RWPE2 (cell line): ENCODE measurements at regions not wholly inside any gene's neighbourhood (a gene's known extent, or its start where the extent isn't known, plus 50 kb on each side); places are given as distances from the start of the nearest gene placed in this dataset.

Experiments
- ATAC-seq: fragments of 200-7000 bp; cut with Tn5 transposase; 3 replicates; pipeline ENCODE4 v1.9.1; 2021; ENCODE audit warnings: low read depth
- DNase-seq: peaks from one replicate; pipeline ENCODE4 v3.0.0-alpha.2; 2020; ENCODE audit warnings: low spot score
- H3K27ac ChIP-seq: fragments of 450-650 bp; 2 replicates; pipeline ENCODE4 v1.5.1; 2017; ENCODE audit warnings: mild to moderate bottlenecking; ENCODE audit not compliant: poor library complexity, severe bottlenecking
- H3K27me3 ChIP-seq: fragments of 250-450 bp; sonication (Bioruptor Pico); 2 replicates; pipeline ENCODE4 v1.5.1; 2021; ENCODE audit warnings: mild to moderate bottlenecking, moderate library complexity; ENCODE audit not compliant: insufficient read depth, poor library complexity, severe bottlenecking
- H3K36me3 ChIP-seq: fragments of 250-450 bp; sonication (Bioruptor Pico); 2 replicates; pipeline ENCODE4 v1.5.1; 2020; ENCODE audit warnings: low read depth, mild to moderate bottlenecking, moderate library complexity
- H3K4me1 ChIP-seq: fragments of 250-450 bp; sonication (Bioruptor Pico); 2 replicates; pipeline ENCODE4 v1.5.1; 2021; ENCODE audit warnings: mild to moderate bottlenecking, moderate library complexity; ENCODE audit not compliant: insufficient read depth, poor library complexity, severe bottlenecking
- H3K4me3 ChIP-seq: fragments of 250-450 bp; sonication (Bioruptor Pico); 2 replicates; pipeline ENCODE4 v1.5.1; 2021; ENCODE audit warnings: mild to moderate bottlenecking, moderate library complexity; ENCODE audit not compliant: severe bottlenecking
- H3K9me3 ChIP-seq: fragments of 250-450 bp; sonication (Bioruptor Pico); 2 replicates; pipeline ENCODE4 v1.5.1; 2021; ENCODE audit warnings: mild to moderate bottlenecking, moderate library complexity; ENCODE audit not compliant: severe bottlenecking
- TF ChIP-seq, protein P1 (sequence below): fragments of 450-650 bp; IDR thresholded peaks from one replicate; pipeline ENCODE4 v1.5.1; 2017; ENCODE audit warnings: mild to moderate bottlenecking, moderate library complexity; ENCODE audit not compliant: poor library complexity, severe bottlenecking

DNA sequence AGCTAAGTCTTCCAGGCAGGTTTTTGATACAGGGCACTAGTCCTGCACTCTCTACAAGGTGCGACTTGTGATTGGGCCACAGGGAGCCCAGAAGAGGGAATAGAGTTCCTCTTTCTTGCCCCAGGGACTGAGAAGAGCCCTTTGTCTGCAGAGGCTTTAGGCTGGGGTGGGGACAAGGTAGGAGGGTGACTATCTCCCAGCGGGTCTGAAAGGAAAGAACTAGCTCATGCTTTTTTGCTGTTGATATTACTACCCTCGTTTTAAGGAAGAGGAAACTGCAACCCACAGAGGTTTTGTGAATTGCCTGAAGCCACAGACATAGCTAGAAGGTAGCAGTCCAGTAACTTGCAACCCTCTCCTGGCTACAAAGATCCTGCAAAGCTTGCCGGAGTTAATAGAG lies 615.2 kb downstream of the MATN1 start:
- no peak overlapping the region for H3K27ac ChIP-seq
- H3K9me3 ChIP-seq, result no peaks in the 10 kb centered on the region
- no peak for ATAC-seq
- no peak overlapping the region for H3K4me3 ChIP-seq
- TF ChIP-seq, protein P1, sequence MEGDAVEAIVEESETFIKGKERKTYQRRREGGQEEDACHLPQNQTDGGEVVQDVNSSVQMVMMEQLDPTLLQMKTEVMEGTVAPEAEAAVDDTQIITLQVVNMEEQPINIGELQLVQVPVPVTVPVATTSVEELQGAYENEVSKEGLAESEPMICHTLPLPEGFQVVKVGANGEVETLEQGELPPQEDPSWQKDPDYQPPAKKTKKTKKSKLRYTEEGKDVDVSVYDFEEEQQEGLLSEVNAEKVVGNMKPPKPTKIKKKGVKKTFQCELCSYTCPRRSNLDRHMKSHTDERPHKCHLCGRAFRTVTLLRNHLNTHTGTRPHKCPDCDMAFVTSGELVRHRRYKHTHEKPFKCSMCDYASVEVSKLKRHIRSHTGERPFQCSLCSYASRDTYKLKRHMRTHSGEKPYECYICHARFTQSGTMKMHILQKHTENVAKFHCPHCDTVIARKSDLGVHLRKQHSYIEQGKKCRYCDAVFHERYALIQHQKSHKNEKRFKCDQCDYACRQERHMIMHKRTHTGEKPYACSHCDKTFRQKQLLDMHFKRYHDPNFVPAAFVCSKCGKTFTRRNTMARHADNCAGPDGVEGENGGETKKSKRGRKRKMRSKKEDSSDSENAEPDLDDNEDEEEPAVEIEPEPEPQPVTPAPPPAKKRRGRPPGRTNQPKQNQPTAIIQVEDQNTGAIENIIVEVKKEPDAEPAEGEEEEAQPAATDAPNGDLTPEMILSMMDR, result no peak
- no peaks in the 10 kb centered on the region for H3K4me1 ChIP-seq
- no peak for DNase-seq
- H3K36me3 ChIP-seq, result no peaks in the 10 kb centered on the region
- peaks cover 29% of the 10 kb centered on the region for H3K27me3 ChIP-seq

DNA sequence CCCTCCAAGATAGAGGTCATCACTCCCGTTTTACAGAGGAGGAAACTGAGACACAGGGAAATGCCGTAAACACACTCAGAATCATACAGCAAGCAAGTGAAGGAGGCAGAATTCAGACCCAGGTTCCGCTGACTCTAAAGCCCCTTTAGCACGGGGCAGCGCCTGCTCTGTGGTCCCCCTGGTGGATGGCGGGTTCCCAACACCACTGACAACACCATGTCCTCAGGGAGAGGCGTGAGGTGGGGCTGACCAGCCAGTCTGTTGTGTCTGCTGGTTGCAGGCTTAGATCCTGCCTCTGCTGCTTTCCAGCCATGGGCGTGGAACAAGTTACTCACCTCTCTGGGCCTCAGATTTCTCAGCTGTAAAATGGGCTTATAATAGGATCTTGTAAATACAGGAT lies 617.3 kb downstream of the MATN1 start:
- Histone ChIP-seq H3K9me3 (no peaks in the 10 kb centered on the region), H3K36me3 (no peaks in the 10 kb centered on the region), H3K4me1 (no peaks in the 10 kb centered on the region), H3K4me3 (no peak overlapping the region), H3K27me3 (peaks cover 28% of the 10 kb centered on the region), H3K27ac (no peak overlapping the region)
- ATAC-seq (peak; percentile 78), DNase-seq (no peak)
- TF ChIP-seq, protein P1, result peak; percentile 42

DNA sequence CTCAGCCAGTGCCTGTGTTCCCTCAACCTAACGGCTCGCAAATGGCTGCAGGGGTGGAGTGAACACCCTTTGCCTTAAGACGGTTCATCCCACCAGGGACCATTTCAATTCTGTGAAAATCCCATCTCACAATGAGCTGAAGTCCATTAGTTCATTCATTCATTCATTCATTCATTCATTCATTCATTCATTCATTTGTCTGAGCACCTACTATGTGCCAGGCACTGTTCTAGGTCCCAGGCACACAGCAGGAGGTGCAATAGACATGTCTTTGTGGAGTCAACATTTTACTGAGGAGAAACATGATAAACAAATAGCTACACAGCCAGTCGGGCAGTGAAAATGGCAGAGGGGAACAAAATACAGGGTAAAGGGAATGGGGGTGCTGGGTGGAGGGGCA lies 618.8 kb downstream of the MATN1 start:
- H3K36me3 ChIP-seq, result no peaks in the 10 kb centered on the region
- H3K9me3 ChIP-seq, result no peaks in the 10 kb centered on the region
- TF ChIP-seq, protein P1, result no peak
- ATAC-seq (no peak), DNase-seq (no peak)
- no peaks in the 10 kb centered on the region for H3K4me1 ChIP-seq
- H3K4me3 ChIP-seq, result no peak overlapping the region
- H3K27me3 ChIP-seq, result peaks cover 12% of the 10 kb centered on the region
- H3K27ac ChIP-seq, result no peak overlapping the region

DNA sequence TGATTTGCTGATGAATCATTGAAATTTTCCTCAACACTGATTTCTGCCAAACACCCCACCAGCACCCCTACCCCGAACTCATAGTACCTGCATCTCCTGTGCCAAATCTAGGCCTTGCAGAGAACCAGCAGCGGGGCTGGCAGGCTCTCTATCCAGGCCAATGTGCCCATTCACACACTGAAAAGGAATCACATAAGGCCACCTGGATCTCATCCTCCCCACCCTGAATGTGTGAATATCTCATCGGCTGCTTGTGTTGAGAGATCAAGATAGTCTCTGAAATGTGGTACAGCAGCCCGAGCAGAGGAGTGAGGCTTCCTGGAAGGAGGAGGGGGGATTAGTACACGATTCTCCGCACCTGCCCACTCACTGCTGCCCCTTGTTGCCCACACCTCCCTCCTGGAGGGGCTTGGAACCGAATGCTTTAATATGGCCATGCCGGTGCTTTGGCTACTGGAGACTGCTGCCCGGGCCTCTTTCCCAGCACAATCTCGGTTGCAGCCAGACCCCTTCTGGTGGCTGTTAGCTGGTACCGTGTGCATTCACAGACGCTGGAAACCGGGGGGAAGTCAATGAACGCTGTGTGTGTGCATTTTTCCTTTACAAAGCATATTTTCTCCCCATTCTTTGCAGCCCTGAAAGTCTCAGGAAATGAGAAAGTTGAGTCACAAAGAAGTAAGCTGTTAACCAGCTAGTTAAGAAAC lies 619.5 kb downstream of the MATN1 start:
- no peaks in the 10 kb centered on the region for H3K9me3 ChIP-seq
- ATAC-seq (no peak), DNase-seq (no peak)
- no peaks in the 10 kb centered on the region for H3K4me1 ChIP-seq
- H3K27ac ChIP-seq, result no peak overlapping the region
- H3K4me3 ChIP-seq, result no peak overlapping the region
- TF ChIP-seq, protein P1, result no peak
- H3K36me3 ChIP-seq, result no peaks in the 10 kb centered on the region
- H3K27me3 ChIP-seq, result peaks cover 6% of the 10 kb centered on the region

DNA sequence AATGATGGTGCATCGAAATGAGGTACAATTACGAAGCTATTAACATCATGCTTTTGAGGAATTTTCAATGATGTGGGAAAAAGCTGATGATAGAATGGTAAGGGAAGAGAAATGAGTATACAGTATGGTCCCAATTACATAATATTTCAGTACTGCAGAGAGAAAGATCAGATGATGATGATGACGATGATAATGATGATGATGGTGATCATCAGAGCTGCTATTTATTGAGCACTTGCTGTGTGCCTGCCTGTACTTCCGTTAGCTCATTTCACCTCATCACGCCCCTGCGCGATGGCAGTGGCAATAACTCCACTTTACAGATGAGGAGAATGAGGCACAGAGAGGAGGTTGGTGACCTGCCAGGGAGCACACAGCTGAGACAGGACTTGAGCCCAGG lies 620.8 kb downstream of the MATN1 start:
- DNase-seq (no peak), ATAC-seq (no peak)
- H3K4me1 ChIP-seq, result no peaks in the 10 kb centered on the region
- peaks cover 6% of the 10 kb centered on the region for H3K27me3 ChIP-seq
- TF ChIP-seq, protein P1, result no peak
- no peak overlapping the region for H3K27ac ChIP-seq
- H3K36me3 ChIP-seq, result no peaks in the 10 kb centered on the region
- no peaks in the 10 kb centered on the region for H3K9me3 ChIP-seq
- H3K4me3 ChIP-seq, result no peak overlapping the region
